Neural crest cell (in vitro differentiated cells): ENCODE measurements at regions not wholly inside any gene's neighbourhood (a gene's known extent, or its start where the extent isn't known, plus 50 kb on each side); places are given as distances from the start of the nearest gene placed in this dataset.

Source experiments
- DNase-seq: peaks from one replicate; pipeline ENCODE4 v3.0.0; 2021; ENCODE audit warnings: low read depth, mixed read lengths, low spot score
- H3K27ac Mint-ChIP-seq: one replicate; pipeline ENCODE4 v1.8.0; 2021; ENCODE audit warnings: mild to moderate bottlenecking, mixed read lengths; ENCODE audit not compliant: unreplicated experiment
- H3K27me3 Mint-ChIP-seq: 2 replicates; pipeline ENCODE4 v1.8.0; 2021; ENCODE audit warnings: low read depth, mild to moderate bottlenecking, mixed read lengths
- H3K36me3 Mint-ChIP-seq: 2 replicates; pipeline ENCODE4 v1.8.0; 2021; ENCODE audit warnings: low read depth, mild to moderate bottlenecking, mixed read lengths
- H3K4me1 Mint-ChIP-seq: 2 replicates; pipeline ENCODE4 v1.8.0; 2021; ENCODE audit warnings: mixed read lengths
- H3K4me3 Mint-ChIP-seq: one replicate; pipeline ENCODE4 v1.8.0; 2021; ENCODE audit warnings: mild to moderate bottlenecking, mixed read lengths
- H3K9me3 Mint-ChIP-seq: 2 replicates; pipeline ENCODE4 v1.8.0; 2021; ENCODE audit warnings: mixed read lengths
- CTCF ChIP-seq: fragments of 200-600 bp; sonication (generic); conservative IDR thresholded peaks from 2 replicates; pipeline ENCODE4 v1.5.0; 2021; ENCODE audit warnings: antibody characterized with exemption, mild to moderate bottlenecking

GRCh38 chr1:78340006-78340405, 150.8 kb upstream of the PTGFR start:
- Mint-ChIP-seq H3K4me3 (no peak overlapping the region), H3K9me3 (no peaks in the 10 kb centered on the region), H3K4me1 (no peaks in the 10 kb centered on the region), H3K27me3 (peaks cover 52% of the 10 kb centered on the region), H3K36me3 (no peaks in the 10 kb centered on the region), H3K27ac (no peak overlapping the region)
- no peak for TF ChIP-seq CTCF
- no peak for DNase-seq

GRCh38 chr1:78348496-78349284, 142.1 kb upstream of the PTGFR start:
- H3K27me3 Mint-ChIP-seq: peaks cover 25% of the 10 kb centered on the region
- H3K36me3 Mint-ChIP-seq: no peaks in the 10 kb centered on the region

GRCh38 chr1:78351551-78352216, 139.1 kb upstream of the PTGFR start:
- no peaks in the 10 kb centered on the region for H3K9me3 Mint-ChIP-seq
- peaks cover 22% of the 10 kb centered on the region for H3K27me3 Mint-ChIP-seq
- H3K27ac Mint-ChIP-seq: no peak overlapping the region
- no peaks in the 10 kb centered on the region for H3K4me1 Mint-ChIP-seq
- no peak for TF ChIP-seq CTCF
- DNase-seq: no peak
- no peaks in the 10 kb centered on the region for H3K36me3 Mint-ChIP-seq
- H3K4me3 Mint-ChIP-seq: no peak overlapping the region

More at GRCh38 chr1:78348496-78349284, 142.1 kb upstream of the PTGFR start:
- H3K4me3 Mint-ChIP-seq: no peak overlapping the region
- no peak overlapping the region for H3K27ac Mint-ChIP-seq
- no peaks in the 10 kb centered on the region for H3K9me3 Mint-ChIP-seq
- no peak for TF ChIP-seq CTCF
- H3K4me1 Mint-ChIP-seq: no peaks in the 10 kb centered on the region
- DNase-seq: no peak

GRCh38 chr1:78355656-78356055, 135.1 kb upstream of the PTGFR start:
- Mint-ChIP-seq H3K36me3 (no peaks in the 10 kb centered on the region), H3K4me3 (no peak overlapping the region), H3K27ac (no peak overlapping the region), H3K9me3 (no peaks in the 10 kb centered on the region), H3K4me1 (no peaks in the 10 kb centered on the region), H3K27me3 (peaks cover 25% of the 10 kb centered on the region)
- no peak for TF ChIP-seq CTCF
- no peak for DNase-seq

- TF ChIP-seq CTCF: no peak
- no peaks in the 10 kb centered on the region for H3K4me1 Mint-ChIP-seq
- no peaks in the 10 kb centered on the region for H3K9me3 Mint-ChIP-seq
- H3K36me3 Mint-ChIP-seq: no peaks in the 10 kb centered on the region
- no peak for DNase-seq
- H3K4me3 Mint-ChIP-seq: no peak overlapping the region
- H3K27ac Mint-ChIP-seq: no peak overlapping the region
- peaks cover 27% of the 10 kb centered on the region for H3K27me3 Mint-ChIP-seq
These were observed 132.6 kb upstream of the PTGFR start for GRCh38 chr1:78358165-78358564.
